GM18907 (cell line): ENCODE measurements at regions not wholly inside any gene's neighbourhood (a gene's known extent, or its start where the extent isn't known, plus 50 kb on each side); places are given as distances from the start of the nearest gene placed in this dataset.
"Not testable (repeated sequence)": the region's sequence is repeated elsewhere in the genome, so short reads cannot be mapped to it uniquely, and the experiment has no call there.

Experiments
- ATAC-seq: cut with Tn5 transposase; IDR thresholded peaks from one replicate; pipeline ENCODE4 v1.9.1; 2021; ENCODE audit warnings: mild to moderate bottlenecking, moderate library complexity; ENCODE audit not compliant: unreplicated experiment

- ATAC-seq: no peak
These were observed 1159.1 kb upstream of the CITED2 start for GRCh38 chr6:140533526-140533925.

- ATAC-seq: no peak
These were observed 1130.3 kb upstream of the CITED2 start for GRCh38 chr6:140504776-140505175.

- ATAC-seq: no peak
These were observed 1126.4 kb upstream of the CITED2 start for GRCh38 chr6:140500849-140501248.

- no peak for ATAC-seq
These were observed 1125.2 kb upstream of the CITED2 start for GRCh38 chr6:140499607-140500006.

- no peak for ATAC-seq
These were observed 1120.1 kb upstream of the CITED2 start for GRCh38 chr6:140494321-140495108.

GRCh38 chr6:140493470-140493869 lies 1119.0 kb upstream of the CITED2 start:
- not testable (repeated sequence) for ATAC-seq

GRCh38 chr6:140490081-140490480 lies 1115.6 kb upstream of the CITED2 start:
- no peak for ATAC-seq

- ATAC-seq: no peak
These were observed 1113.1 kb upstream of the CITED2 start for GRCh38 chr6:140487586-140487985.

GRCh38 chr6:140486450-140487361 lies 1112.3 kb upstream of the CITED2 start:
- no peak for ATAC-seq

GRCh38 chr6:140485740-140486449 lies 1111.4 kb upstream of the CITED2 start:
- ATAC-seq: no peak

- no peak for ATAC-seq
These were observed 1106.4 kb upstream of the CITED2 start for GRCh38 chr6:140480852-140481251.

GRCh38 chr6:140478631-140479030 lies 1104.2 kb upstream of the CITED2 start:
- ATAC-seq: no peak

- ATAC-seq: no peak
These were observed 1100.6 kb upstream of the CITED2 start for GRCh38 chr6:140475086-140475485.

- ATAC-seq: no peak
These were observed 1090.3 kb upstream of the CITED2 start for GRCh38 chr6:140464720-140465119.

GRCh38 chr6:140463312-140463710 lies 1088.9 kb upstream of the CITED2 start:
- ATAC-seq: no peak

GRCh38 chr6:140462453-140463311 lies 1088.2 kb upstream of the CITED2 start:
- ATAC-seq: no peak

- ATAC-seq: no peak
These were observed 1087.6 kb upstream of the CITED2 start for GRCh38 chr6:140462076-140462452.

- no peak for ATAC-seq
These were observed 1085.8 kb upstream of the CITED2 start for GRCh38 chr6:140460267-140460666.

GRCh38 chr6:140459209-140459608 lies 1084.8 kb upstream of the CITED2 start:
- no peak for ATAC-seq

GRCh38 chr6:140446241-140446640 lies 1071.8 kb upstream of the CITED2 start:
- ATAC-seq: no peak
